IMR-90 (cell line): ENCODE measurements at regions not wholly inside any gene's neighbourhood (a gene's known extent, or its start where the extent isn't known, plus 50 kb on each side); places are given as distances from the start of the nearest gene placed in this dataset.

Experiments
- ATAC-seq: fragments of 200-7000 bp; cut with Tn5 transposase; 2 replicates; pipeline ENCODE4 v1.9.1; 2020; ENCODE audit warnings: low read depth, mild to moderate bottlenecking, moderate library complexity
- BruUV-seq: library from RNA; stranded (reverse); fragments of 400-500 nt; replicated peaks from 2 replicates; lab custom pipeline; 2021; lab: Mats Ljungman, UMichigan
- CTCF ChIA-PET: fragments of 300-600 bp; formaldehyde crosslinking; extraction: SDS; loops from one replicate; lab custom pipeline; 2021; ENCODE audit warnings: antibody characterized with exemption; lab: Yijun Ruan, JAX
- POLR2A ChIA-PET: fragments of 300-600 bp; sonication (Branson Sonifier 250); formaldehyde crosslinking; loops from one replicate; lab custom pipeline; 2022; ENCODE audit warnings: antibody characterized with exemption; ENCODE audit not compliant: unreplicated experiment; lab: Charles Lee
- DNase-seq: peaks from one replicate; pipeline ENCODE4 v3.0.0; 2013
- H2AFZ ChIP-seq: replicated peaks from 2 replicates; pipeline ENCODE3; 2013; ENCODE audit warnings: low read length, mild to moderate bottlenecking; ENCODE audit not compliant: poor library complexity
- H2AK5ac ChIP-seq: 2 replicates; pipeline ENCODE4 v1.6.1; 2013; ENCODE audit warnings: low read depth, low read length, inconsistent platforms
- H2AK9ac ChIP-seq: replicated peaks from 2 replicates; pipeline ENCODE3; 2013; ENCODE audit warnings: mild to moderate bottlenecking, low read depth, low read length, moderate library complexity; ENCODE audit not compliant: poor library complexity
- H2BK120ac ChIP-seq: 2 replicates; pipeline ENCODE4 v1.6.1; 2013; ENCODE audit warnings: low read depth, low read length, inconsistent platforms
- H2BK15ac ChIP-seq: 3 replicates; pipeline ENCODE4 v1.6.1; 2013; ENCODE audit warnings: low read depth, low read length, inconsistent platforms
- H2BK20ac ChIP-seq: 2 replicates; pipeline ENCODE4 v1.6.1; 2013; ENCODE audit warnings: low read depth, mild to moderate bottlenecking, inconsistent platforms, low read length, moderate library complexity
- H2BK5ac ChIP-seq: 2 replicates; pipeline ENCODE4 v1.6.1; 2013; ENCODE audit warnings: mild to moderate bottlenecking, low read depth, low read length, inconsistent platforms; ENCODE audit not compliant: poor library complexity, severe bottlenecking
- H3K14ac ChIP-seq: replicated peaks from 2 replicates; pipeline ENCODE4 v1.6.1; 2013; ENCODE audit warnings: low read depth, low read length, inconsistent platforms
- H3K18ac ChIP-seq: 2 replicates; pipeline ENCODE4 v1.6.1; 2013; ENCODE audit warnings: low read depth, low read length, control low read depth
- H3K23ac ChIP-seq: 2 replicates; pipeline ENCODE4 v1.6.1; 2013; ENCODE audit warnings: low read depth, low read length, inconsistent platforms
- H3K27ac ChIP-seq: 2 replicates; pipeline ENCODE4 v1.5.1; 2013; ENCODE audit warnings: mild to moderate bottlenecking, control low read depth, low read length; ENCODE audit not compliant: insufficient read depth
- H3K27me3 ChIP-seq: 2 replicates; pipeline ENCODE4 v1.6.1; 2013; ENCODE audit warnings: low read length; ENCODE audit not compliant: control insufficient read depth, insufficient read depth
- H3K36me3 ChIP-seq: 2 replicates; pipeline ENCODE4 v1.6.1; 2013; ENCODE audit warnings: low read length, mixed read lengths; ENCODE audit not compliant: control insufficient read depth, insufficient read depth
- H3K4ac ChIP-seq: 2 replicates; pipeline ENCODE4 v1.6.1; 2013; ENCODE audit warnings: low read depth, low read length, inconsistent platforms
- H3K4me1 ChIP-seq: 2 replicates; pipeline ENCODE4 v1.6.1; 2013; ENCODE audit warnings: low read length, mixed read lengths; ENCODE audit not compliant: control insufficient read depth, insufficient read depth
- H3K4me2 ChIP-seq: 2 replicates; pipeline ENCODE4 v1.6.1; 2013; ENCODE audit warnings: low read depth, mild to moderate bottlenecking, control low read depth, low read length, moderate library complexity
- H3K4me3 ChIP-seq: 2 replicates; pipeline ENCODE4 v1.5.1; 2013; ENCODE audit warnings: low read depth, mild to moderate bottlenecking, control low read depth, low read length, moderate library complexity; ENCODE audit not compliant: insufficient read depth
- H3K56ac ChIP-seq: 2 replicates; pipeline ENCODE4 v1.6.1; 2013; ENCODE audit warnings: low read length, inconsistent platforms; ENCODE audit not compliant: insufficient read depth; ENCODE audit errors: extremely low read depth
- H3K79me1 ChIP-seq, 2 experiments: 2 replicates each; pipeline ENCODE4 v1.6.1; 2013; ENCODE audit warnings: low read length in 2 of 2, inconsistent platforms in 1 of 2, low read depth in 1 of 2
- H3K9ac ChIP-seq: 2 replicates; pipeline ENCODE4 v1.6.1; 2013; ENCODE audit warnings: low read depth, low read length, control low read depth
- H3K9me1 ChIP-seq: 2 replicates; pipeline ENCODE4 v1.6.1; 2013; ENCODE audit warnings: low read length, inconsistent platforms; ENCODE audit not compliant: insufficient read depth
- H3K9me3 ChIP-seq: 2 replicates; pipeline ENCODE4 v1.6.1; 2013; ENCODE audit warnings: low read length; ENCODE audit not compliant: control insufficient read depth, insufficient read depth
- H4K20me1 ChIP-seq: 2 replicates; pipeline ENCODE4 v1.6.1; 2013; ENCODE audit warnings: low read length, inconsistent platforms; ENCODE audit not compliant: insufficient read depth
- H4K5ac ChIP-seq: 2 replicates; pipeline ENCODE4 v1.6.1; 2013; ENCODE audit warnings: mild to moderate bottlenecking, low read depth, low read length, control low read depth
- H4K8ac ChIP-seq, 2 experiments: 2 replicates each; pipeline ENCODE4 v1.6.1; 2013; ENCODE audit warnings: low read depth in 2 of 2, low read length in 2 of 2, control low read depth in 1 of 2, inconsistent platforms in 1 of 2
- H4K91ac ChIP-seq: 2 replicates; pipeline ENCODE4 v1.6.1; 2013; ENCODE audit warnings: low read depth, low read length, inconsistent platforms; ENCODE audit not compliant: insufficient read depth
- MAZ ChIP-seq: IDR thresholded peaks from 2 replicates; pipeline ENCODE4 v1.6.1; 2012; ENCODE audit warnings: low read depth, mild to moderate bottlenecking, low read length, improper control_type of control experiment, moderate library complexity, borderline replicate concordance
- NFE2L2 ChIP-seq: fragments of 150-350 bp; IDR thresholded peaks from 2 replicates; pipeline ENCODE4 v1.6.1; 2016; ENCODE audit warnings: low read depth, mild to moderate bottlenecking, low read length
- POLR2A ChIP-seq: IDR thresholded peaks from 2 replicates; pipeline ENCODE4 v1.6.1; 2012; ENCODE audit warnings: mild to moderate bottlenecking, low read depth, low read length
- RAD21 ChIP-seq: IDR thresholded peaks from 2 replicates; pipeline ENCODE4 v1.6.1; 2012; ENCODE audit warnings: low read length, improper control_type of control experiment
- RFX5 ChIP-seq: IDR thresholded peaks from 2 replicates; pipeline ENCODE4 v1.8.0; 2012; ENCODE audit warnings: low read depth, mild to moderate bottlenecking, low read length, moderate library complexity
- SMC3 ChIP-seq: fragments of 150-350 bp; IDR thresholded peaks from 2 replicates; pipeline ENCODE4 v1.6.1; 2016; ENCODE audit warnings: low read depth, mild to moderate bottlenecking, antibody characterized with exemption, low read length, moderate library complexity
- dilution Hi-C: fragments of 300-500 bp; cut with HindIII; formaldehyde crosslinking; loops from one replicate; pipeline ENCODE4 v1.14.3; 2018; ENCODE audit warnings: low sequenced_read_pairs; ENCODE audit not compliant: unreplicated experiment
- in situ Hi-C: fragments of 300-500 bp; cut with MboI; formaldehyde crosslinking; loops from 3 replicates; pipeline ENCODE4 v1.14.3; 2019; ENCODE audit warnings: low sequenced_read_pairs, inconsistent platforms, mixed read lengths
- intact Hi-C: fragments of 100-400 bp; cut with micrococcal nuclease; formaldehyde crosslinking; loops from 2 replicates; pipeline ENCODE4 v1.10.0; 2022
- TF ChIP-seq, protein P1 (sequence below): conservative IDR thresholded peaks from 2 replicates; pipeline ENCODE4 v1.5.1; 2012; ENCODE audit warnings: mild to moderate bottlenecking, low read depth, low read length, improper control_type of control experiment

GRCh38 chr11:103537904-103538502, 428.8 kb downstream of the DYNC2H1 start:
- Histone ChIP-seq H4K8ac (no peak overlapping the region), H2BK15ac (no peak overlapping the region), H2AFZ (no peak overlapping the region), H2BK20ac (no peak overlapping the region), H3K27ac (no peak overlapping the region), H4K5ac (no peak overlapping the region), H3K9me3 (no peaks in the 10 kb centered on the region), H4K20me1 (no peaks in the 10 kb centered on the region), H2BK120ac (no peak overlapping the region), H3K79me1 (no peaks in the 10 kb centered on the region), H3K14ac (no peak overlapping the region), H3K9me1 (no peaks in the 10 kb centered on the region), H2AK5ac (no peak overlapping the region), H3K4ac (no peak overlapping the region), H3K36me3 (no peaks in the 10 kb centered on the region), H3K18ac (no peak overlapping the region), H3K9ac (no peak overlapping the region), H2AK9ac (no peak overlapping the region), H3K4me1 (no peaks in the 10 kb centered on the region), H2BK5ac (no peak overlapping the region), H3K4me3 (no peak overlapping the region), H4K91ac (no peak overlapping the region), H3K27me3 (no peaks in the 10 kb centered on the region), H3K4me2 (no peak overlapping the region), H3K56ac (no peak overlapping the region), H3K23ac (no peak overlapping the region)
- BruUV-seq, result no TSS peak
- ChIA-PET CTCF (interaction anchor here (1.0 to 2.2 kb wide), 5 partner anchors 9 to 231 kb away, joined by 4 to 14 read pairs (median 6); no protein-coding TSS in a partner anchor), POLR2A (no interaction called here)
- intact Hi-C loops (loop anchor here (2.0 to 5.0 kb wide), 2 partner anchors 211 to 336 kb away; no protein-coding TSS in a partner anchor), dilution Hi-C loops (no loop called here), in situ Hi-C loops (no loop called here)
- TF ChIP-seq SMC3, result peak; percentile 55
- TF ChIP-seq MAZ, result no peak
- no peak for TF ChIP-seq POLR2A
- TF ChIP-seq, protein P1, sequence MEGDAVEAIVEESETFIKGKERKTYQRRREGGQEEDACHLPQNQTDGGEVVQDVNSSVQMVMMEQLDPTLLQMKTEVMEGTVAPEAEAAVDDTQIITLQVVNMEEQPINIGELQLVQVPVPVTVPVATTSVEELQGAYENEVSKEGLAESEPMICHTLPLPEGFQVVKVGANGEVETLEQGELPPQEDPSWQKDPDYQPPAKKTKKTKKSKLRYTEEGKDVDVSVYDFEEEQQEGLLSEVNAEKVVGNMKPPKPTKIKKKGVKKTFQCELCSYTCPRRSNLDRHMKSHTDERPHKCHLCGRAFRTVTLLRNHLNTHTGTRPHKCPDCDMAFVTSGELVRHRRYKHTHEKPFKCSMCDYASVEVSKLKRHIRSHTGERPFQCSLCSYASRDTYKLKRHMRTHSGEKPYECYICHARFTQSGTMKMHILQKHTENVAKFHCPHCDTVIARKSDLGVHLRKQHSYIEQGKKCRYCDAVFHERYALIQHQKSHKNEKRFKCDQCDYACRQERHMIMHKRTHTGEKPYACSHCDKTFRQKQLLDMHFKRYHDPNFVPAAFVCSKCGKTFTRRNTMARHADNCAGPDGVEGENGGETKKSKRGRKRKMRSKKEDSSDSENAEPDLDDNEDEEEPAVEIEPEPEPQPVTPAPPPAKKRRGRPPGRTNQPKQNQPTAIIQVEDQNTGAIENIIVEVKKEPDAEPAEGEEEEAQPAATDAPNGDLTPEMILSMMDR, result peak; percentile 62
- peak; percentile 53 for TF ChIP-seq RAD21
- no peak for TF ChIP-seq RFX5
- TF ChIP-seq NFE2L2, result no peak
- DNase-seq, result peak; percentile 47
- peak; percentile 84 for ATAC-seq
